Esophagus muscularis mucosa (tissue), 4 donors: ENCODE measurements at regions not wholly inside any gene's neighbourhood (a gene's known extent, or its start where the extent isn't known, plus 50 kb on each side); places are given as distances from the start of the nearest gene placed in this dataset.

Experiments
- DNase-seq: peaks from one replicate; pipeline ENCODE4 v3.0.0-alpha.2; 2017; ENCODE audit errors: extremely low spot score
- H3K27ac ChIP-seq, 4 donors: fragments of 200-600 bp; sonication (generic); replicated peaks in 1 of 4; 1 replicate in 3 of 4; 2 replicates in 1 of 4; pipeline ENCODE4 v1.5.1; 2016 to 2019; ENCODE audit warnings: mild to moderate bottlenecking in 1 of 4
- H3K27me3 ChIP-seq, 4 donors: fragments of 200-600 bp; sonication (generic); one replicate each; pipeline versions ENCODE4 v1.5.1 to v1.6.0; 2016 to 2019
- H3K36me3 ChIP-seq, 4 donors: fragments of 200-600 bp; sonication (generic); one replicate each; pipeline ENCODE4 v1.5.1; 2016 to 2019
- H3K4me1 ChIP-seq, 4 donors: fragments of 200-600 bp; sonication (generic); one replicate each; pipeline ENCODE4 v1.5.1; 2016 to 2019
- H3K4me3 ChIP-seq, 4 donors: fragments of 200-600 bp; sonication (generic); 1 replicate in 2 of 4; 2 replicates in 2 of 4; pipeline ENCODE4 v1.5.1; 2016 to 2019; ENCODE audit warnings: mild to moderate bottlenecking in 4 of 4, moderate library complexity in 1 of 4
- H3K9me3 ChIP-seq, 4 donors: fragments of 200-600 bp; sonication (generic); 1 replicate in 3 of 4; 2 replicates in 1 of 4; pipeline ENCODE4 v1.5.1; 2016 to 2019
- CTCF ChIP-seq, 3 experiments: fragments of 200-600 bp in 2 of 3; fragments of 450-650 bp in 1 of 3; sonication (generic) in 2 of 3; IDR thresholded peaks; one replicate each; pipeline ENCODE4 v1.5.1; 2017 to 2019; ENCODE audit warnings: antibody characterized with exemption in 3 of 3, mild to moderate bottlenecking in 2 of 3, moderate library complexity in 1 of 3
- EP300 ChIP-seq: sonication (generic); formaldehyde crosslinking; IDR thresholded peaks from one replicate; pipeline ENCODE4 v1.6.1; 2017; ENCODE audit warnings: antibody characterized with exemption
- POLR2A ChIP-seq: fragments of 450-650 bp; IDR thresholded peaks from one replicate; pipeline ENCODE4 v1.6.1; 2017; ENCODE audit warnings: antibody characterized with exemption, moderate library complexity, mild to moderate bottlenecking, low read depth
- POLR2AphosphoS5 ChIP-seq, 2 donors: sonication (generic); formaldehyde crosslinking; IDR thresholded peaks; one replicate each; pipeline ENCODE4 v1.6.1; 2017; ENCODE audit warnings: antibody characterized with exemption in 2 of 2
- WGBS: methylation state at CpG from one replicate; pipeline ENCODE4 v1.1.5; 2018; 5-methylcytosine and 5-hydroxymethylcytosine counted together
- intact Hi-C: fragments of 100-400 bp; cut with DNase I; formaldehyde crosslinking; loops from one replicate; pipeline ENCODE4 v1.15.1; 2023

GRCh38 chr7:20064974-20065862 lies 152.0 kb downstream of the MACC1 start:
- intact Hi-C loops = no loop called here
- H3K4me1 ChIP-seq = peaks cover 0 to 12% (median 10%) of the 10 kb centered on the region in 4 donors
- WGBS = 65% methylated on average over 7 of the region's 7 CpGs

GRCh38 chr7:20064181-20064970 lies 152.8 kb downstream of the MACC1 start:
- Histone ChIP-seq H3K4me3 (no peak overlapping the region), H3K4me1 (peaks cover 0 to 12% (median 10%) of the 10 kb centered on the region in 4 donors), H3K27ac (no peak overlapping the region), H3K36me3 (no peaks in the 10 kb centered on the region), H3K27me3 (no peaks in the 10 kb centered on the region), H3K9me3 (peaks cover 0 to 12% (median 2%) of the 10 kb centered on the region in 4 donors)
- DNase-seq = no peak
- no peak for TF ChIP-seq CTCF (IDR thresholded peaks at IDR 0.05)
- TF ChIP-seq EP300 = no peak
- no peak for TF ChIP-seq POLR2A
- TF ChIP-seq POLR2AphosphoS5 (IDR thresholded peaks at IDR 0.05) = no peak
- intact Hi-C loops = no loop called here
- 77% methylated on average over 5 of the region's 5 CpGs for WGBS

More at GRCh38 chr7:20064974-20065862, 152.0 kb downstream of the MACC1 start:
- Histone ChIP-seq H3K27ac (no peak overlapping the region), H3K36me3 (no peaks in the 10 kb centered on the region), H3K9me3 (peaks cover 0 to 12% (median 2%) of the 10 kb centered on the region in 4 donors), H3K4me3 (no peak overlapping the region), H3K27me3 (no peaks in the 10 kb centered on the region)
- no peak for TF ChIP-seq POLR2A
- no peak for TF ChIP-seq EP300
- no peak for TF ChIP-seq CTCF (IDR thresholded peaks at IDR 0.05)
- no peak for TF ChIP-seq POLR2AphosphoS5 (IDR thresholded peaks at IDR 0.05)
- DNase-seq = no peak

GRCh38 chr7:20063644-20064043 lies 153.5 kb downstream of the MACC1 start:
- TF ChIP-seq POLR2AphosphoS5 (IDR thresholded peaks at IDR 0.05) = no peak
- TF ChIP-seq EP300 = no peak
- no peak for TF ChIP-seq POLR2A
- no peak for TF ChIP-seq CTCF (IDR thresholded peaks at IDR 0.05)
- WGBS = 48% methylated on average over 3 of the region's 3 CpGs
- H3K9me3 ChIP-seq = peaks cover 0 to 12% (median 2%) of the 10 kb centered on the region in 4 donors
- DNase-seq = no peak
- intact Hi-C loops = no loop called here
- H3K4me3 ChIP-seq = no peak overlapping the region
- peaks cover 0 to 12% (median 10%) of the 10 kb centered on the region in 4 donors for H3K4me1 ChIP-seq
- H3K36me3 ChIP-seq = no peaks in the 10 kb centered on the region
- no peaks in the 10 kb centered on the region for H3K27me3 ChIP-seq
- H3K27ac ChIP-seq = no peak overlapping the region

GRCh38 chr7:20062932-20063331 lies 154.3 kb downstream of the MACC1 start:
- H3K36me3 ChIP-seq = no peaks in the 10 kb centered on the region
- TF ChIP-seq POLR2A (no peak), POLR2AphosphoS5 (IDR thresholded peaks at IDR 0.05) (no peak), CTCF (IDR thresholded peaks at IDR 0.05) (no peak), EP300 (no peak)
- DNase-seq = no peak
- WGBS = 82% methylated on average over 1 of the region's 1 CpG
- intact Hi-C loops = no loop called here
- no peaks in the 10 kb centered on the region for H3K27me3 ChIP-seq
- peaks cover 0 to 12% (median 10%) of the 10 kb centered on the region in 4 donors for H3K4me1 ChIP-seq
- no peak overlapping the region for H3K4me3 ChIP-seq
- peaks cover 0 to 9% (median 2%) of the 10 kb centered on the region in 4 donors for H3K9me3 ChIP-seq
- no peak overlapping the region for H3K27ac ChIP-seq
